ENCODE measurements at regions not wholly inside any gene's neighbourhood (a gene's known extent, or its start where the extent isn't known, plus 50 kb on each side); places are given as distances from the start of the nearest gene placed in this dataset.

- no peak for DNase-seq
These were observed 82.5 kb upstream of the HMHB1 start for GRCh38 chr5:143729334-143729946.

DNA sequence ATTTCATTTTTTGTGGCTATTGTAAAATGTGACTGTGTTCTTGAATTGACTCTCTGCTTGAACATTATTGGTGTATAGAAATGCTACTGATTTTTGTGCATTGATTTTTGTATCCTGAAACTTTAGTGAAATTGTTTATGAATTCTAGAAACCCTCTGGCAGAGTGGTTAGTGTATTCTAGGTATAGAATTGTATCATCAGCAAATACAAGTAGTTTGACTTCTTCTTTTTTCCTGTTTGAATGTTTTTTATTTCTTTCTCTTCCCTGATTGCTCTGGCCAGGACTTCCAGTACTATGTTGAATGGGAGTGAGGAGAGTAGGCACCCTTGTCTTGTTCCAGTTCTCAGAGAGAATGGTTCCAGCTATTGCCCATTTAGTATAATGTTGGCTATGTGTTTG is 88.8 kb upstream of the HMHB1 start:
- DNase-seq: no peak

DNA sequence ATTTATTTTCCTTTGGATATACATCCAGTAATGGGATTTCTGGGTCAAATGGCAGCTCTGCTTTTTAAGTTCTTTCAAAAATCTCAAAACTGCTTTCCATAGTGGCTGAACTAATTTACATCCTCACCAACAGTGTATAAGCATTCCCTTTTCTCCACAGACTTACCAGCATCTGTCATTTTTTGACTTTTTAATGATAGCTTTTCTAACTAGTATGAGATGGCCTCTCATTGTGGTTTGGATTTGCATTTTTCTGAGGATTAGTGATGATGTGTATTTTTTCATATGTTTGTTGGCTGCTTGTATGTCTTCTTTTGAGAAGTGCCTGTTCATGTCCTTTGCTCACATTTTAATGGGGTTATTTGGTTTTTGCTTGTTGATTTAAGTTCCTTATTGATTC is 90.0 kb upstream of the HMHB1 start:
- DNase-seq: no peak

DNA sequence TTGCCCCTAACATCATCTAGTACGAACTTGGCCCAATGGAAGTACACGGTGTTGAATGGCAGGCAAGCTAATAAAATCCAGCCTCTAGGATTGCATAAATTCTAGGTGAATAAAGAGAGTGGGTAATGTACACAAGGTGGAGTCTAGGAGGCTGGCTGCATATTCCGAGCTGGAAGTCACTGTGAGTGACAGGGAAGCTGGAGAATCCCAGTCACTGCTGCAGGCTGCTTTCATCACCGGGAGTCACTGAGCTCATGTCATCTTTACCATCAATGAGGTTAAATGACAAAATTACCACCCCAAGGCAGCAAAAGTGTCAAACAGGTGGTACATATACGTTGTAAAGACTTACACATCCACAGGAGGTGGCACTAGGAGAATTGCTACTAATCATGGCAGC is 91.3 kb upstream of the HMHB1 start:
- DNase-seq: no peak

DNA sequence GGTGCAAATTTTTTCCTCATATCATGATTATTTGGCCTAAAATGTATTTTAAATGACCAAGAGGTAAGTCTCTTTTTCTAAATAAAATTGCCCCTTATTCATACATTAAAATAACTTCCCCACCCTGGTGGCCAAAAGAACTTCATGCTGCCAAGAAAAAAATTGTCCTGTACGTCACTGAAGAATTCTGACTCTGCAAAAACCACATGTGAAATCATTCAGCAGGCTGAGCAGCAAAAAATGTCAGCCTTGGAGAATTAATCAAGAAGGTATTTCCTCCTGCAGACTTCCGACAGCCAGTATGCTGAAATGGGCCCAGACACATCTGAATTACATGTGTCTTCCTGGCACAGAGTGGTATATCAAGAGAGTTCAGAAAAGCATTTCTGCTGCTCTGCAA is 94.6 kb upstream of the HMHB1 start:
- peak; percentile 93 for DNase-seq

DNA sequence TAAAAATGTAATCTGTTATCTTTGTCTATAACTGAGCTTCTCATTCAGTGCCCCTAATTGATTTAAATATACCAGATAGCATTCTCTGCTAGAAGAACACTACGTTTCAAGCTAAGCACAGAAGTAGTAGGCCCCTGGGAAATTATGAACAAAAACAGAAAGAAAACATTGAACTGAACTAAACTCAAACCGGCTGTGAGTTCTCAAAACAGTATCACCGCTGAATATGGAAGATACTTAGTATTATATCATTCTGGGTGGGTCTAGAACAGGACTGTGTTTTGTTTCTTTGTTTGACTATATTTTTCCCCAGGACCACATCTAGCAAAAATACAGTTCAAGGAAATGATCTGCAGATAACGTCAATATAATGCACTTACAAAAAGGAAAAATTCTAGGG is 95.1 kb upstream of the HMHB1 start:
- DNase-seq: no peak

DNA sequence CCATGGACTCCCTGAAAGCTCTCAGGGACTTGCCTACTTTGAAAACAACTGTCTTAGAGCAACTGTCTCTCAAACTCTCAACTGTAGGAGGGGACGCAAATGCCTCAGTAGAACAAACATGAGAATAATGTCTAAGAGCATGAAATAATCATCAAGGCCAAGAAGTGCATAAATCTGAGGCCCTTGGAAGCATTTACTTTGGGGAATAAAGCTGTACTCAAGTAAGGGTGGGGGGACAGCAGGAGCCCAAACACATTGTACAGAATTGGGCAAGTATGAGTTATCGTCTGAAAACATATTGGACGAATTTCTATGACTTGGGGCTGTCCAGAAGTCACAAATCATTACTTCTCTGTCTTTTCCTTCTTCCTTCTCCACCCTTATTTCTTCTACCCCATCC is 96.3 kb upstream of the HMHB1 start:
- DNase-seq: no peak

DNA sequence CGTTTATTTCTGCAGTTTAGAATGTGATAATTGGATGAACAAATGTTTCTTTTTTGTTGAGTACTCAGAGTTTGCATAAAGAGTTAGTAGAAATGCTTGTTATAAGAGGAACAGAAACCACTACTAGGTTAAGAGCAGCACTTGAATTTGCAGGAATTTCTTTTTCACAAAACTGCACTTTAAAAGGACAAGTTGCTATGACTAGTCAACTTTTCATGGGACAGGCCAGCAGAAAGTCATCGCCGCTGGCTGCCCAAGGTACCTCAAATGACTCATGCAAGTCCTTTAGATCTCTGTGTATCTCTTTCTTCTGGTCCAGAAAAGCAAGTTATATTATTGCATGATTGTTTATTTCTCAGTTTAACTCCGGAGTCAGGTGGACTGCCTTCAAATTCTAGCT is 97.3 kb upstream of the HMHB1 start:
- peak; percentile 29 for DNase-seq

- peak; percentile 20 for DNase-seq
These were observed 98.6 kb upstream of the HMHB1 start for GRCh38 chr5:143713047-143714003.

DNA sequence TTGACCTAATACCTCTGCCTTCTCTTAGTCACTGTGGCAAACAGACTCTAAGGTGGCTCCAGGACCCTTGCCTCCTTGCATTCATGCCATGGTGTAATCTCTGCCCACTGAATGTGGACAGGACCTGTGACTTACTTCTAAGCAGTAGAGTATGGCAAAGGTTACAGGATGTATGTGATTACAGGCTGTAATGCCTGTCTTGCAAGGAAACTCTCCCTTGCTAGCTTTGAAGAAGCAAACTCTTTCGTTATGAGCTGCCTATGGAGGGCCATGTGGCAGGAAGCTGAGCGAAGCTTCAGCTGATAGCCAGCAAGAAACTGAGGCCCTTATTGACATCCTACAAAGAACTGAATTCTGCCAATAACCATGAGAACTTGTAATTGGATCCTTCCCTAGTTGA is 103.3 kb upstream of the HMHB1 start:
- no peak for DNase-seq

- peak; percentile 31 for DNase-seq
These were observed 104.2 kb upstream of the HMHB1 start for GRCh38 chr5:143707806-143708205.

DNA sequence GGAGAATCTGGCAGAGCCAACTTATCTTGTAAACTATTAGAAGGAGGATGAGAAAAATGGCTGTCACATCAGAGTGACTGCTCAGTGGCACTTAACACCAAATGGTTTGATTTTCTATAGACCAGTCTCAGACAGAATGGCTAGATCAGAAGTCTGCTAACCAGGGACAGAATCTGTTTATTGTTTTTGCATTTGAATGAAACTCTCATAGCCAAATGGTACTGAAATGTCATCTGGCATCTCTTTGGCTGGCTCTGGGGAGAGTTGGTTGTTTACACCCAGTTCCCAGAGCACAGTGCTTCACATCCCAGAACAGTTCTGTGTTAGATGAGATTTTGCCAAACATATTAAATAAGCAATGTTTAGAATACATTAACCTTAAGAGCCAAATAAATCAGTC is 106.6 kb upstream of the HMHB1 start:
- no peak for DNase-seq

GRCh38 chr5:143703659-143704058 is 108.3 kb upstream of the HMHB1 start:
- DNase-seq: no peak

DNA sequence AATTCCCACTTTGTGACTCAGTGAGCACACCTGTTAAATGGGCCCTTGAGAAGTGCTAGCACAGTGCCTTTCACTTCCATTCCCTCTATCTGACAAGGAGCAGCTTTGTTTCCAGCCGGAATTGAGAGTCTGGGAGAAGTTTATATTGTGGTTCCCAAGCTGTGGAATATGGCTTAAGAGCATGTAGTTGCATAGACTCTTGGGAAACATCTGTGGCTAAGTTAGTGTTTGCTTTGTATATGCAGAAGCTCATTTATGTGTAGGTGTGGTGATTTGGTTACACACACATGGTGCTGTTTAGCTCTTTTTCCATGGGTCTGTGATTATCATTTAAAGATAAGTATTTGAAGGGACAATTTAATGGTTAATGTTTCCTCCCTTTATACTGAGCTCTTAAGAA is 110.5 kb upstream of the HMHB1 start:
- no peak for DNase-seq

DNA sequence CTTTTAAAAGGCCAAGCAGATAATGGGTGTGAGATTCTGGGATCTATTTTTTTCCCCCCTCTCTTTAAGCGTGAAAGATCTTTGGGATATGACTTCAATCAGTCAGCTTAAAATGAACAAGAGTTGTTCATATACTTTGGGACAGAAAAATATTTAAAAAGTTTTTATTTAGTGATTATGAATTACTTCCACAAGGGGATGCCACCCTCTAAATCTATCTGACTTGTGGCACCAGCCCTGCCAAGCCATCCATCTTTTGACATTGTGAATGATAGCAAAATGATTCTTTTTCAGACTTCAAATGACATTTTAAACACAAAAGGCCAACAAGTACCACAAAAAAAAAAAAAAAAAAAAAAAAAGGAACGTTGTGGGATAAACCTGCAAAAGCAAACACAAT is 111.0 kb upstream of the HMHB1 start:
- no peak for DNase-seq

GRCh38 chr5:143699121-143699520 is 112.8 kb upstream of the HMHB1 start:
- no peak for DNase-seq

GRCh38 chr5:143698574-143698973 is 113.4 kb upstream of the HMHB1 start:
- DNase-seq: no peak

- no peak for DNase-seq
These were observed 115.0 kb upstream of the HMHB1 start for GRCh38 chr5:143696921-143697320.

DNA sequence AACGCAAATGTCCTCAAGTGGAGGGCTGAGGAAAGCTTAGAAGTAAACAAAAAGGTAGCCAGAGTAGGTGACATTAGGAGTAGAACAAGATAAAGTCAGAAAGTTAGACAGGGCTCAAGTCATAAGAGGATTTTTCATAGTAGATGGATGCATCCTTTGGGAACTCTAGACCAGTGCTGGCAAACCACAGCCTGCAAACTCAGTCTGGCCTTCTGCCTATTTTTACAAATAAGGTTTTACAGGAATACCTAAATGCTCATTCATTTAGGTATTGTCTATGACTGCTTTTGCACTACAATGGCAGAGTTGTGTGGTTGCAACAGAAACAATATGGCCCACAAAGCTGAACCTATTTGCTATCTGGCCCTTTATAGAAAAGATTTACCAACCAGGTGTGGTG is 116.0 kb upstream of the HMHB1 start:
- no peak for DNase-seq

DNA sequence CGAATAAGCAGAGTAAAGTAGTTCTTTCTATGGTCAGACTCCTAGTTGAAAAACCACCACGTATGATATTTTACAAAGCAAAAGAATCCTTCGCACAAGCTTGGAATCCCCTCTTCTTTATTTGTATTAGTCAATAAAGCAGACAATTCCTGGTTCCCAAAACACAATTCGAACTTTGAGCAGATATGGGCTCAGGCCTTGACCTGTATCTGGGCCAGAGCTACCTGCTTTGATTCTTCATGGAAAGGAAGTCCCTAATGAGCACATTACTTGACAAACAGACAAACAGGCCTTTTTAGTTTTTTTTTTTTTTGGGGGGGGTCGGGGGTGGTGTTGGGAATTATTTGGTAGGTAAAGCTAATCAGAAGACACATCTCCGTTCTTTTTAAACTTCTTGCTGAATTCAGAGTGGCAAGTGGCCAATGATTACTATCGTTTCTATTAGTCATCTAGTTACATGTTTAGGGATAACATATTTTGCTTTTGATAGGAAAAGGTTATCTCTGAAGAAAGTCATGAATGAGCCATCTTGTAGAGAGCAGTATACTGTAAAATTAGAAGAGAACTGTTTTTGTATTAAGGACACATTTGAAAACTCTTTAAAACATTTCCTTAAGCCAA is 116.6 kb upstream of the HMHB1 start:
- peak; percentile 29 for DNase-seq

DNA sequence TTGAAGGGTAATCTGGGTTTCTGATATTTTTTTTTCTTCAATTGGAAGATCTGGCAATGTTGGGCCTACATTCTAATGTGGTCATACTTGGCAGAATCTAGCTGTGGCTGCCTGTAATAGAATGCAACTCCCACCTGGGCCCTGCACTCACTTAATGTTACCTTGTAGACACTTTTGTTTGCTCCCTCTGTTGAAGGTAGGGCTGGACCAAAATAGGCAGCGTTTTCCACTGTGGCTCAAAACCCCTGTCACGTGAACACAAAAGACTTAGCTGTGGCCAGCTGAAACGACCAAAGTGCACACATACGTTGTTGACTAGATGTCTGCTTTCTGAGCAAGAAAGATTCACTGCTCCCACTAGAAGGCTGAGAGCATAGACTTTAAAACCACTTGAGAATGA is 117.6 kb upstream of the HMHB1 start:
- no peak for DNase-seq

DNA sequence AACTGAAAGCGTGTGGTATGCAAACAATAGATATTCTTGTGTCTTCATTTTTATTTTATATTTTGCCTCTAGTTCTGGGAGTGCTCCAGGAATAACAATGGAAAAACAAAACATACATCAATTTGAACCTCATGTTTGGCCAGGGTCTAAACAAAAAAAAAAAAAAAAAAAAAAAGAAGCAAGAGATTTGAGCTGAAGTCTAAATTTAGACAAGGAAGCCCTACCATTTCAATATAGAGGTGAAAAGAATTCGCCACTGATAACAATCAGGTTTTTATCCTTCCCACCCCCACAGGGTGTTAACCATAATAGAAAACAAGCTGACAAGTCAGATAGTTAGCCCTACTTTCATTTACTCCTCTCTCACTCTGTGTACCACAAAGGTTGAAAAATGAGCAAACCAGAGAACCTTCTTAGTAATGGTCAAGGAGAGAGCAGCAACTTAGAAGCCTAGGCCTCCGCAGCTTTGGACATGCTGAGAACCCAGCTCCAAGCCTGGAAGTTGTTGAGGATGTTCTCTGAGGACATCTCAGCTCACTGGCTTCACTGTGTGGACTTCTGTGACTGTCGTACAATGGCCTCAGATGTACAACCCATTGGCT is 118.2 kb upstream of the HMHB1 start:
- peak; percentile 32 for DNase-seq

DNA sequence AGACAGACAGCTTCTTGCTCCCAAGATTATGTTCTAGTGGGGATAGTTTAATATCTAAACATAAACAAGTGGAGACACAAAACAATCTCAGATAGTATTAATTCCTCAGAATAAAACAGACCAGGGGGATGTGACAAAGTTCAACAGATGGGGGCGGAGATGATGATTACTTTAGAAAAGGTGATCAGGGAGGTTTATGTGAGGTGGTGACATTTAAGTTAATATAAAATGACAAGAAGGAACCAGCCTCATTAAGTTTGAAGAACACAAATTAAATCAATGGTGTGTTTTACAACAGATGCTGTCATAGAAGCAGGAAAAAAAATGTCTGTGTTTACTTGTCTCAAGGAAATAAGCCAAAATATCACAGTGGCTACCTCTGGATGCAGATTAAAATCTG is 119.6 kb upstream of the HMHB1 start:
- DNase-seq: no peak

DNA sequence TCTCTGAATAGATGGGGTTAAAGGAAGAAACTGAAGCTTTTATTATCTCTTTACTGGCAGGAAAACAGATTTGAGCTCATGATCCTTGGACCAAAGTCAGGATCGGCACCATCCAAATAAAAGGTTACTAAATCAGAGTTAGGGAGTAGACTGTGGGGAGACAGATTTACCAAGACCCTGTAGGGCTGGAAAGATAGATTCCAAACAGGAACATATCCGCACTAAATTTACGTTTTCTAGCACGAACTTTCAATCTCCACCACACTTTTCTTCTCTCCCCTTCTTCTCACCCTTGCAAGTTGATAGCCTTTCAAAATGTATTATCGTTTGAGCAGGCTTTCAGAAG is 120.0 kb upstream of the HMHB1 start:
- DNase-seq: no peak

Data from fibroblast of skin of back (primary cell).